Esophagus muscularis mucosa (tissue), 4 donors: ENCODE measurements at regions not wholly inside any gene's neighbourhood (a gene's known extent, or its start where the extent isn't known, plus 50 kb on each side); places are given as distances from the start of the nearest gene placed in this dataset.
A peak's percentile ranks its signal among the peaks of the same experiment; 100 is the strongest.
"Not testable (repeated sequence)": the region's sequence is repeated elsewhere in the genome, so short reads cannot be mapped to it uniquely, and the experiment has no call there.

ENCODE experiments used
- DNase-seq: peaks from one replicate; pipeline ENCODE4 v3.0.0-alpha.2; 2017; ENCODE audit errors: extremely low spot score
- H3K27ac ChIP-seq, 4 donors: fragments of 200-600 bp; sonication (generic); replicated peaks in 1 of 4; 1 replicate in 3 of 4; 2 replicates in 1 of 4; pipeline ENCODE4 v1.5.1; 2016 to 2019; ENCODE audit warnings: mild to moderate bottlenecking in 1 of 4
- H3K27me3 ChIP-seq, 4 donors: fragments of 200-600 bp; sonication (generic); one replicate each; pipeline versions ENCODE4 v1.5.1 to v1.6.0; 2016 to 2019
- H3K36me3 ChIP-seq, 4 donors: fragments of 200-600 bp; sonication (generic); one replicate each; pipeline ENCODE4 v1.5.1; 2016 to 2019
- H3K4me1 ChIP-seq, 4 donors: fragments of 200-600 bp; sonication (generic); one replicate each; pipeline ENCODE4 v1.5.1; 2016 to 2019
- H3K4me3 ChIP-seq, 4 donors: fragments of 200-600 bp; sonication (generic); 1 replicate in 2 of 4; 2 replicates in 2 of 4; pipeline ENCODE4 v1.5.1; 2016 to 2019; ENCODE audit warnings: mild to moderate bottlenecking in 4 of 4, moderate library complexity in 1 of 4
- H3K9me3 ChIP-seq, 4 donors: fragments of 200-600 bp; sonication (generic); 1 replicate in 3 of 4; 2 replicates in 1 of 4; pipeline ENCODE4 v1.5.1; 2016 to 2019
- EP300 ChIP-seq: sonication (generic); formaldehyde crosslinking; IDR thresholded peaks from one replicate; pipeline ENCODE4 v1.6.1; 2017; ENCODE audit warnings: antibody characterized with exemption
- POLR2A ChIP-seq: fragments of 450-650 bp; IDR thresholded peaks from one replicate; pipeline ENCODE4 v1.6.1; 2017; ENCODE audit warnings: antibody characterized with exemption, moderate library complexity, mild to moderate bottlenecking, low read depth
- POLR2AphosphoS5 ChIP-seq, 2 donors: sonication (generic); formaldehyde crosslinking; IDR thresholded peaks; one replicate each; pipeline ENCODE4 v1.6.1; 2017; ENCODE audit warnings: antibody characterized with exemption in 2 of 2
- WGBS: methylation state at CpG from one replicate; pipeline ENCODE4 v1.1.5; 2018; 5-methylcytosine and 5-hydroxymethylcytosine counted together
- intact Hi-C: fragments of 100-400 bp; cut with DNase I; formaldehyde crosslinking; loops from one replicate; pipeline ENCODE4 v1.15.1; 2023
- TF ChIP-seq, protein P1 (sequence below), 3 experiments: fragments of 200-600 bp in 2 of 3; fragments of 450-650 bp in 1 of 3; sonication (generic) in 2 of 3; IDR thresholded peaks; one replicate each; pipeline ENCODE4 v1.5.1; 2017 to 2019; ENCODE audit warnings: antibody characterized with exemption in 3 of 3, mild to moderate bottlenecking in 2 of 3, moderate library complexity in 1 of 3

DNA sequence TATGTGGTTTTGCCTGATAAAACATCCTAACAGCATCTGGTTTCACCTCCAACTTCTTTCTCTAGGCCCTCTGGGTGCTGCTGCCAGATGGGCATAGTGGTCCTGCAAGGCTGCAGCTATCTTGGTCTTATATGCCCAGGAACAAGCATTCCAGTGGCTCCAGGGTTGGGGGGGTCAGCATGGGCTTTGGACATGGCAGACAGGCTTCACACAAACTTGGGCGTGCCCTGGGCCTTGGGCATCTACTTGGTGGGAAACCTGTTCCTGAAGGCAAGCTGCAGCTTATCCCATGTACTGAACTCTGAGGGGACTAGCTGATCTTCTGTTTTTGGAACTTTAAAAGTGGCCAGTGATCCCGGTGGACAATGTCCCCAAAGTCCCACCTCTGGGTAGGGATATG lies 54.9 kb upstream of the ZNF678 start:
- no peak for TF ChIP-seq EP300
- TF ChIP-seq, protein P1, sequence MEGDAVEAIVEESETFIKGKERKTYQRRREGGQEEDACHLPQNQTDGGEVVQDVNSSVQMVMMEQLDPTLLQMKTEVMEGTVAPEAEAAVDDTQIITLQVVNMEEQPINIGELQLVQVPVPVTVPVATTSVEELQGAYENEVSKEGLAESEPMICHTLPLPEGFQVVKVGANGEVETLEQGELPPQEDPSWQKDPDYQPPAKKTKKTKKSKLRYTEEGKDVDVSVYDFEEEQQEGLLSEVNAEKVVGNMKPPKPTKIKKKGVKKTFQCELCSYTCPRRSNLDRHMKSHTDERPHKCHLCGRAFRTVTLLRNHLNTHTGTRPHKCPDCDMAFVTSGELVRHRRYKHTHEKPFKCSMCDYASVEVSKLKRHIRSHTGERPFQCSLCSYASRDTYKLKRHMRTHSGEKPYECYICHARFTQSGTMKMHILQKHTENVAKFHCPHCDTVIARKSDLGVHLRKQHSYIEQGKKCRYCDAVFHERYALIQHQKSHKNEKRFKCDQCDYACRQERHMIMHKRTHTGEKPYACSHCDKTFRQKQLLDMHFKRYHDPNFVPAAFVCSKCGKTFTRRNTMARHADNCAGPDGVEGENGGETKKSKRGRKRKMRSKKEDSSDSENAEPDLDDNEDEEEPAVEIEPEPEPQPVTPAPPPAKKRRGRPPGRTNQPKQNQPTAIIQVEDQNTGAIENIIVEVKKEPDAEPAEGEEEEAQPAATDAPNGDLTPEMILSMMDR (IDR thresholded peaks at IDR 0.05), result no peak
- TF ChIP-seq POLR2A, result no peak
- no peak for TF ChIP-seq POLR2AphosphoS5 (IDR thresholded peaks at IDR 0.05)
- no peak for DNase-seq
- Histone ChIP-seq H3K27me3 (peaks cover 0 to 32% (median 0%) of the 10 kb centered on the region in 4 donors), H3K36me3 (no peaks in the 10 kb centered on the region), H3K4me1 (no peaks in the 10 kb centered on the region), H3K4me3 (no peak overlapping the region), H3K27ac (no peak overlapping the region), H3K9me3 (no peaks in the 10 kb centered on the region)
- WGBS, result 86% methylated on average over 1 of the region's 2 CpGs
- intact Hi-C loops, result no loop called here

DNA sequence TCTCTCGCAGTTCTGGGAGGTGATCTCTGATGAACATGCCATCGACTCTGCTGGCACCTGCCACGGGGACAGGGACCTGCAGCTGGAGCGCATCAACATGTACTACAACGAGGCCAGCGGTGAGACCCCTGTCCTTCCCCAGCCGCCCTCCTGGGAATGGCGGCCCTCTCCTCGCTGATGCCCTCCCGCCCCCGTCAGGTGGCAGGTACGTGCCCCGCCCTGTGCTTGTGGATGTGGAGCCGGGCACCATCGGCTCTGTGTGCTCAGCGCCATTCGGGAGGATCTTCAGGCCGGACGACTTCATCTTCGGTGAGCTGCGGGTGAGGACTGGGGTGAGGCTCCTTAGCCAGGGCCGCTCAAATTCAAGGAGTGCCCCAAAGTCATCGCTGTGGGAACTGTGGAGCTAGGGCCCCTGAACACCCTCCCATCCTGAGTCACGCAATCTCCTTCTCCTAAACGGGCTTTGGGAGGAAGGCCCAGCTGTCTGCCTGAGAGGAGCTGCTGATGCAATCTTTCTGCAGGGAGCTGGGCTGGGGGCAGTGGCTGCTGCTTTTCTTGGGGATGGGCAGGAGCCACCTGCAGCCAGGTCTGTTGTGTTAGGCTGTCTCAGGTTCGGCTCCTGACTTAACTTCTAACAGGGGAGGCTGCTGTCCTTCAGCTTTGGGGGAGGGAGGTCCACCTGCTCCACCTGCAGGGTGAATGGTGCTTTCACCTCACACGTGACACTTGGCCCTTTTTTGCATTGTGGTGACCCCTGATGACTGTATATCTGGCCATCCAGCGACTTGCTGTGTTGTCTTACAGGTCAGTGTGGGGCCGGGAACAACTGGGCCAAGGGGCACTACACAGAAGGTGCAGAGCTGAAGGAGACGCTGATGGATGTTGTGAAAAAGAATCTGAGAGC lies 56.6 kb upstream of the ZNF678 start:
- H3K9me3 ChIP-seq, H3K4me1 ChIP-seq, H3K4me3 ChIP-seq, intact Hi-C loops, DNase-seq, H3K27ac ChIP-seq, H3K36me3 ChIP-seq: not testable (repeated sequence)
- no CpG with 5 or more reads among the region's 30 CpGs for WGBS
- H3K27me3 ChIP-seq, result peaks cover 0 to 32% (median 0%) of the 10 kb centered on the region in 4 donors

DNA sequence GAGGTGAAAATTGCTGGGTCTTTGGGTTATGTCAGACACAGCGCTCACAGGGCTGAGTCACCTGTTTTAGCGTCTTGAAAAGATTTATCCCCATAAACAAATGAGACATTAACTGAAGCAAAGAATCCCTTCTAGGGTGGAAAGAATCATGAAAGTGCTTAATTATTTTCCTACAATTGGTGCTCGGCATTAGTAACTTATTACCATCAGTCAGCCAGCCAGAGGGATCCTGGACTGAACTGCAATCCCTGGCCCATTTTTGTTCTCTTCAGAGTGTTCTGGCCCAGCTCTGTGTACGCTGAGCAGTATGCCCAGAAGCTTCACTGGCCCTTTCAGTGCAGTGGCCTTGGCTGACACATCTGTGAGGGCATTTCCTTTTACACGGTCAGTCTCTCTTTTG lies 67.3 kb upstream of the ZNF678 start:
- no CpG with 5 or more reads among the region's 5 CpGs for WGBS
- H3K27me3 ChIP-seq, intact Hi-C loops, H3K4me1 ChIP-seq, H3K36me3 ChIP-seq, H3K27ac ChIP-seq, H3K4me3 ChIP-seq, H3K9me3 ChIP-seq, DNase-seq: not testable (repeated sequence)

DNA sequence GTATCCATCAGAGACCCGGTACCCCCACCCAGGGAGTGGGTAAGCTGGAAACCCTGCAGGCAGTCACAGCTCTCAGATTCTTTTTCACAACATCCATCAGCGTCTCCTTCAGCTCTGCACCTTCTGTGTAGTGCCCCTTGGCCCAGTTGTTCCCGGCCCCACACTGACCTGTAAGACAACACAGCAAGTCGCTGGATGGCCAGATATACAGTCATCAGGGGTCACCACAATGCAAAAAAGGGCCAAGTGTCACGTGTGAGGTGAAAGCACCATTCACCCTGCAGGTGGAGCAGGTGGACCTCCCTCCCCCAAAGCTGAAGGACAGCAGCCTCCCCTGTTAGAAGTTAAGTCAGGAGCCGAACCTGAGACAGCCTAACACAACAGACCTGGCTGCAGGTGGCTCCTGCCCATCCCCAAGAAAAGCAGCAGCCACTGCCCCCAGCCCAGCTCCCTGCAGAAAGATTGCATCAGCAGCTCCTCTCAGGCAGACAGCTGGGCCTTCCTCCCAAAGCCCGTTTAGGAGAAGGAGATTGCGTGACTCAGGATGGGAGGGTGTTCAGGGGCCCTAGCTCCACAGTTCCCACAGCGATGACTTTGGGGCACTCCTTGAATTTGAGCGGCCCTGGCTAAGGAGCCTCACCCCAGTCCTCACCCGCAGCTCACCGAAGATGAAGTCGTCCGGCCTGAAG lies 69.3 kb upstream of the ZNF678 start:
- H3K36me3 ChIP-seq, DNase-seq, H3K4me3 ChIP-seq, H3K4me1 ChIP-seq, H3K27me3 ChIP-seq, H3K9me3 ChIP-seq, intact Hi-C loops, H3K27ac ChIP-seq: not testable (repeated sequence)
- no CpG with 5 or more reads among the region's 14 CpGs for WGBS

DNA sequence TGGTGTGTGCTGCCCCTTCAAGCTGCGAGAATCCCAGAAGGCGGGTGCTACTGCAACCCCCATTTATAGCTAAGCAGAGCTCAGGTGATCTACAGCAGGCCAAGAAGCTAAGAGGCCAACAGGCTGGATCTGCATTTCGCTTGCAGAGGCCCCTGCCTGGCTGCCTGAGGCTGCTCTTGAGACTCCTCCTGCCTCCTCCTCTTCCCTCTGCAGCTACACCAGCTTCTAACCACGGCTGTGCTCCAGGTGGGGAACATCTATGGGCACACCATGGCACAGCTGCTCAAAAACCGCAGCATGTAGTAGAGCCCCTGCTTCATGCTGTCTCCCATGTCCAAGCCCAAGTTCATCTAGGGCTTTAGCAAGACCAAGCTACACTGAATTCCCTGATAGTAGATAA lies 72.9 kb upstream of the ZNF678 start:
- H3K36me3 ChIP-seq, result no peaks in the 10 kb centered on the region
- intact Hi-C loops, result no loop called here
- H3K9me3 ChIP-seq, result no peaks in the 10 kb centered on the region
- no peak overlapping the region for H3K4me3 ChIP-seq
- H3K4me1 ChIP-seq, result no peaks in the 10 kb centered on the region
- TF ChIP-seq EP300 (no peak), POLR2AphosphoS5 (IDR thresholded peaks at IDR 0.05) (no peak), POLR2A (no peak)
- TF ChIP-seq, protein P1 (IDR thresholded peaks at IDR 0.05), result no peak
- no peaks in the 10 kb centered on the region for H3K27me3 ChIP-seq
- no peak overlapping the region for H3K27ac ChIP-seq
- WGBS, result 89% methylated on average over 4 of the region's 5 CpGs
- peak; percentile 74 for DNase-seq

DNA sequence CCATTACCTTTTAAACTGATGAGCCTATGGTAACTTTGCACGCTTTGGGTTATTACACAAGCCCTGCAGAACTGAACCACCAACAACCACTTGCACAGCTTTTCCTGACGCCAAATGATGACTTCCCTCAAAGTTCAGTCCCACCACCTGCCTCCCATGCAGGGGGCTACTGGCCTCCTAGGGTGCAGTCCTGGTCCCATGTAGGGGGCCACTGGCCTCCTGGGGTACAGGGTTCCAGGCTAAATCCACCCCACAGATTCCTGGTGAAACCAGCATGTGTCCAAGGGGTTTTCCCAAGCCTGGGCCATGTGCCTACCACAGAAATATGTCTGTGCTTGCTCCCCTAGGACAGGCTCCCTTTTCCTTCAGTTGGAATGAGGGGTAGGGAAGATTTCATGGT lies 73.4 kb upstream of the ZNF678 start:
- Histone ChIP-seq H3K4me1 (no peaks in the 10 kb centered on the region), H3K27me3 (no peaks in the 10 kb centered on the region), H3K9me3 (no peaks in the 10 kb centered on the region), H3K4me3 (no peak overlapping the region), H3K36me3 (no peaks in the 10 kb centered on the region), H3K27ac (no peak overlapping the region)
- TF ChIP-seq EP300 (no peak), POLR2AphosphoS5 (IDR thresholded peaks at IDR 0.05) (no peak), POLR2A (no peak)
- TF ChIP-seq, protein P1 (IDR thresholded peaks at IDR 0.05), result no peak
- WGBS, result 78% methylated on average over 2 of the region's 2 CpGs
- intact Hi-C loops, result no loop called here
- DNase-seq, result no peak
